DND-41 (cell line): ENCODE measurements at regions not wholly inside any gene's neighbourhood (a gene's known extent, or its start where the extent isn't known, plus 50 kb on each side); places are given as distances from the start of the nearest gene placed in this dataset.

Experiments used
- EZH2 ChIP-seq: IDR thresholded peaks from 3 replicates; pipeline ENCODE4 v1.6.1; 2012; ENCODE audit warnings: borderline replicate concordance, low read depth, mild to moderate bottlenecking, moderate library complexity, low read length, inconsistent platforms; ENCODE audit not compliant: severe bottlenecking
- TF ChIP-seq, protein P1 (sequence below): IDR thresholded peaks from 2 replicates; pipeline ENCODE4 v1.5.1; 2012; ENCODE audit warnings: borderline replicate concordance, low read length, moderate library complexity, mild to moderate bottlenecking; ENCODE audit not compliant: poor library complexity, severe bottlenecking; ENCODE audit errors: extremely low read depth

DNA sequence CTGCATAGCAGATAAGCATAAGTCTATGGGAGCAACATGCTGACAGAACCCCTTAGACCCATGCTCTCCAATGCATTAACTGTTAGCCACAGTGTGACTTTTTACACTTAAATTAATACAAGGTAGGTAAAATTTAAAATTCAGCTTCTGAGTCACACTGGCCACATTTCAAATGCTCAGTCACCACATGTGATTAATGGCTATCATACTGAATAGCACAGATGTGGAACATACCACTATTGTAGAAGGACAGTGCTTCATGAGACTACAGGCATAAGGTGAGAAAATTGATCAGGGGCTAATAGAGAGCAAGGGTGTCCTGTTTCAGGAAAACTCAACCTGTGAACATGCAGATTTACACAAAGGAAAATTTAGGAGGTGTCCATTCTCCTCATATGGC is 357.0 kb upstream of the SEMA6D start:
- TF ChIP-seq, protein P1, sequence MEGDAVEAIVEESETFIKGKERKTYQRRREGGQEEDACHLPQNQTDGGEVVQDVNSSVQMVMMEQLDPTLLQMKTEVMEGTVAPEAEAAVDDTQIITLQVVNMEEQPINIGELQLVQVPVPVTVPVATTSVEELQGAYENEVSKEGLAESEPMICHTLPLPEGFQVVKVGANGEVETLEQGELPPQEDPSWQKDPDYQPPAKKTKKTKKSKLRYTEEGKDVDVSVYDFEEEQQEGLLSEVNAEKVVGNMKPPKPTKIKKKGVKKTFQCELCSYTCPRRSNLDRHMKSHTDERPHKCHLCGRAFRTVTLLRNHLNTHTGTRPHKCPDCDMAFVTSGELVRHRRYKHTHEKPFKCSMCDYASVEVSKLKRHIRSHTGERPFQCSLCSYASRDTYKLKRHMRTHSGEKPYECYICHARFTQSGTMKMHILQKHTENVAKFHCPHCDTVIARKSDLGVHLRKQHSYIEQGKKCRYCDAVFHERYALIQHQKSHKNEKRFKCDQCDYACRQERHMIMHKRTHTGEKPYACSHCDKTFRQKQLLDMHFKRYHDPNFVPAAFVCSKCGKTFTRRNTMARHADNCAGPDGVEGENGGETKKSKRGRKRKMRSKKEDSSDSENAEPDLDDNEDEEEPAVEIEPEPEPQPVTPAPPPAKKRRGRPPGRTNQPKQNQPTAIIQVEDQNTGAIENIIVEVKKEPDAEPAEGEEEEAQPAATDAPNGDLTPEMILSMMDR, result no peak
- TF ChIP-seq EZH2, result no peak
